ENCODE measurements at regions not wholly inside any gene's neighbourhood (a gene's known extent, or its start where the extent isn't known, plus 50 kb on each side); places are given as distances from the start of the nearest gene placed in this dataset.
"Not testable (repeated sequence)": the region's sequence is repeated elsewhere in the genome, so short reads cannot be mapped to it uniquely, and the experiment has no call there.

DNA sequence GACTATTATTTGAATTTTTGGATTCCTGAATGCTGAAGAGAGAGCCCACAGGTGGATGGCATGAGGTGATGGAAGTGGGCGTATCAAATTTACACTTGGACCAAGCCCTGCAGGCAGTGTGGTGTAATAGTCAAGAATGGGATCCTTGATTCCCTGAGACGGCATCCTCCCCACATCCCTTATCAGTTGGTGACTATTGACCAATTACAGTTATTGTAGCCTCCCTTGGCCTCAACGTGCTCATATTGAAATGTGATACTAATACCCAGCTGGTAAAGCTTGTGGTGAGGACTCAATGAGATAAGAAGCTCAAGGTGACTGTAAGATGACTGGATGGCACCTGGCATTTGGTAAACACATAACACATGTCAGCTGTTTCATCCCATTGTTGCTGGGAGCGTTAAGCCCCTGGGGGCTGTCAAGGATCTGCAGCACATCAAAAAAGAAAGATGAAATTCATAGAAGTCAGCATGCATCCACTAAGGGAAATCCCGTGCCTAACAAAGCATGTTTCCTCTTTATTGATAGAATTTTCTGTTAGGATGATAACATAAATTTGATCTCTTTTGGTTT, 65.6 kb upstream of the IRX2 start:
- ATAC-seq = no peak
- no peak for DNase-seq (ENCODE audit: missing footprints)
- intact Hi-C loops (cut with DNase I) = no loop called here

DNA sequence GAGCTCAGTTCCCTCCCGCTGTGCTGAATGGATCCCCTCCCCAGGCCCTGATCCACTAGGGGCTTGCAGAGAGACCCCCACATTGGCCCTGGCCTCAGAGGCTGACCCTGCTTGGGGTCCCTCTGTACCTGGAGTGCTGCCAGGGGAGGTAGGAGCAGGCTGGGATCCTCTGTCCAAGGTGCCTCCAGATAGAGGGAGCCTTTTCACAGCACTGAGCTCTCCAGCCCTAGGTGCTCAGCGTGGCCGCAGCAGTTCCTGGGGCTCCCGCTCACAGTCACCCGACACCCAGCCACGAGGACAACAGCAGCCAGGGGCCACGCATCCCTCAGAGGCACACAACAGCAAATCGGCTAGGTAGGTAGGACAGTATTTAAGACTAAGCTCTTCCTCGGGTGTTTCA, 62.2 kb upstream of the IRX2 start:
- ATAC-seq (no peak), DNase-seq (ENCODE audit: missing footprints) (no peak)
- intact Hi-C loops (cut with DNase I) = no loop called here

DNA sequence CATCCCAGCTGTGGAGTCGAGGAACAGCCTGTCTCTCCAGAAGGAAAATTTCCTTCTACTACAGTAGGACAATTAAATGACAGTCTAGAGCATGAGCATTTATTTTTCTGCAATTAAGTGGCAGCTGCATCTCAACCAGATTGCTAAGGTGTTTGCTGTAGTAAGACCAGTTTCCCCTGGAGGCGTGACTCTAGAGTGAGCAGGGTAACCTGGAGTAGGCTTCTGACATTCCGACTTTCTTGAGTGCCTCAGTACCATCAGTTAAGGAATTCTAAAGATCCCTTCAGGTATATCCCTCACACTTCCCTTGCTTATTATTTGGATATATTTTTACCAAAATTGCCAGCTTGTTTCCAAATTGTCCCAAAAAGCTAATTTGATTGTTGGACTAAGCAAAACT, 59.2 kb upstream of the IRX2 start:
- ATAC-seq = no peak
- intact Hi-C loops (cut with DNase I) = no loop called here
- no peak for DNase-seq (ENCODE audit: missing footprints)

DNA sequence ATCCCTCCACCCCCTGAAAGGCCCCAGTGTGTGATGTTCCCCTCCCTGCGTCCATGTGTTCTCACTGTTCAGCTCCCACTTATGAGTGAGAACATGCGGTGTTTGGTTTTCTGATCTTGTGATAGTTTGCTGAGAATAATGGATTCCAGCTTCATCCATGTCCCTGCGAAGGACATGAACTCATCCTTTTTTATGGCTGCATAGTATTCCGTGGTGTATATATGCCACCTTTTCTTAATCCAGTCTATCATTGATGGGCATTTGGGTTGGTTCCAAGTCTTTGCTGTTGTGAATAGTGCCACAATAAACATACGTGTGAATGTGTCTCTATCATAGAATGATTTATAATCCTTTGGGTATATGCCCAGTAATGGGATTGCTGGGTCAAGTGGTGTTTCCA, 55.8 kb upstream of the IRX2 start:
- DNase-seq (ENCODE audit: missing footprints); ATAC-seq; intact Hi-C loops (cut with DNase I): not testable (repeated sequence)

DNA sequence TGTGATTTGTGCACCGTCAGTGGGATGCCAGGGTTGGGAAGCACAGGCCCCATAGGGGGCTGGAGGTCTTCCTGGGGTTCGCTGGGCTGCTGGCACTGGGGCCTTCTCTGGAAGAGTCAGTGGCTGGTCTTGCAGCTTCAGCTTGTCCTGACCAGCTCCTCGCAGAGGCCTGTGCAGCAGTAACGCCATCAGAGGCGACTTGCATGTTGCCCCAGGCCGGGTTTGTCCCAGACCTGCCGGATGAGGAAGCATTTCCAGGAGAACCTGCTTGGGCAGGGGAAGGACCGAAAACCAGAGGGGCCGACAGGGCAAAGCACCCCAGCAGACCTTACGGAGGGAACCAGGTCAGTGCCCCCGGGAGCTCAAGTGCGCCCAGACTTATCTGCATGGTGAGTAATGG, 54.7 kb upstream of the IRX2 start:
- DNase-seq (ENCODE audit: missing footprints) (no peak), ATAC-seq (no peak)
- intact Hi-C loops (cut with DNase I) = no loop called here

DNA sequence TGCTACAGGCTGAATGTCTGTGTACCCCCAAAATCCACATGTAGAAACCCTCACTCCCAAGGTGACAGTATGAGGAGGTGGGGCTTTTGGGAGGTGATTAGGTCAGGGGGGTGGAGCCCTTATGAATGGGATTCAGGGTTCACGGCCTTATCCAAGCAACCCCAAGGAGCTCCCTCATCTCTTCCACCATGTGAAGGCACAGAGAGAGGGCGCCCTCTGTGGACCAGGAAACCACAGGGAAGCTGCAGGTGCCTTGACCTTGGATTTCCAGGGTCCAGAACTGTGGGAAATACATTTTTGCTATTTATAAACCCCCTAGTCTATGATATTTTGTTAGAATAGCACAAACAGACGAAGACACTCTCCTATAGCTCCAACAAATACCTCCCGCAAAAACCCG, 53.6 kb upstream of the IRX2 start:
- intact Hi-C loops (cut with DNase I) = no loop called here
- no peak for ATAC-seq
- DNase-seq (ENCODE audit: missing footprints) = no peak

DNA sequence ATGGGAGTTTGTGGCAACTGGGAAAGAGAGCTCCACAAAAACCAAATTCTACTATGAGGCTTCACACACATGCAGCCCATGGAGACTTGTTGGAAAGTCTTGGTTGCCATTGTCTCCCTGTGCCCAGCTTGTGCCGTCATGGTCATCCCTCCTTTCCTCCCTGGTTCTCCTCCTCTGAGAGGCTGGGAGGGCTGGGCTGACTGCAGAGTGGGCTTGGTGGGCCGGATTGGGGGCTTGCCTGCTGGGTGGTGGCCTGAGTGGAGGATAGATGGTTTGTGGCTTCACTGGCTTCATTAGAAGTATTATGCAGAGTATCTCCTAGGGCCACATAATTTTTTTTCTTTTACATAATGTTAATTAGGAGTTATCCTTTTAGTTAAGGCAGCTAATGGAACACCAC, 52.3 kb upstream of the IRX2 start:
- intact Hi-C loops (cut with DNase I) = no loop called here
- ATAC-seq (no peak), DNase-seq (ENCODE audit: missing footprints) (no peak)

DNA sequence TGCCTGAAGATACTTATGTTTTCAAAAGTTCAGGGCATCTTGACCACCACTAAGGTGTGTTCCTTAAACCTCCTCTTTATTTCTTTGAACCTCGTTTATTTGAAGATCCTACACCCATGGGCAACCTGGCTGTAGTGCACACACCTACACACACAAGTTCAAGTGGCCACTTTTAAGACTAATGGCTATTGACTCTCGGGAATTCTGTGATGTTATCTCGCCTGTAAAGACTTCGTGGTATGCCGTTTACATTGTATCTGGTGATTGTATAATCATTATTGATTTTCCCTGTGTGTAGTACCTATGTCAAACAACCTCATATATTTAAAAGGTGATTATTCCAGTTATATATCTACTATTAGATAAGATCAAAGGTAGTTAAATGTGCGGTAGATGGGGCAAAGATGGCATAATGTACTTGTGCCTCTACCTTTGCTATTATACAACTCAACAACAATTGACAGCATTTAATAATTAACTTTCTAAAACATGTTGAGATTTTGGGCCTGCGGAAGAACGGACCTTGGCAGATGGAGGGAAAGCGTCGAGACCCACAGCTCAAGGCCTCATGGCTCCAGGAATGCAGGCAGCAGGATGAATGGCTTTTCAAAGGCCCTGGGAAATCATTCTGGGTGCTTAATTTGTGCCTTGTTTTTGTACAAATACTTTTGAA, 51.4 kb upstream of the IRX2 start:
- intact Hi-C loops (cut with DNase I) = no loop called here
- DNase-seq (ENCODE audit: missing footprints) = no peak
- no peak for ATAC-seq

DNA sequence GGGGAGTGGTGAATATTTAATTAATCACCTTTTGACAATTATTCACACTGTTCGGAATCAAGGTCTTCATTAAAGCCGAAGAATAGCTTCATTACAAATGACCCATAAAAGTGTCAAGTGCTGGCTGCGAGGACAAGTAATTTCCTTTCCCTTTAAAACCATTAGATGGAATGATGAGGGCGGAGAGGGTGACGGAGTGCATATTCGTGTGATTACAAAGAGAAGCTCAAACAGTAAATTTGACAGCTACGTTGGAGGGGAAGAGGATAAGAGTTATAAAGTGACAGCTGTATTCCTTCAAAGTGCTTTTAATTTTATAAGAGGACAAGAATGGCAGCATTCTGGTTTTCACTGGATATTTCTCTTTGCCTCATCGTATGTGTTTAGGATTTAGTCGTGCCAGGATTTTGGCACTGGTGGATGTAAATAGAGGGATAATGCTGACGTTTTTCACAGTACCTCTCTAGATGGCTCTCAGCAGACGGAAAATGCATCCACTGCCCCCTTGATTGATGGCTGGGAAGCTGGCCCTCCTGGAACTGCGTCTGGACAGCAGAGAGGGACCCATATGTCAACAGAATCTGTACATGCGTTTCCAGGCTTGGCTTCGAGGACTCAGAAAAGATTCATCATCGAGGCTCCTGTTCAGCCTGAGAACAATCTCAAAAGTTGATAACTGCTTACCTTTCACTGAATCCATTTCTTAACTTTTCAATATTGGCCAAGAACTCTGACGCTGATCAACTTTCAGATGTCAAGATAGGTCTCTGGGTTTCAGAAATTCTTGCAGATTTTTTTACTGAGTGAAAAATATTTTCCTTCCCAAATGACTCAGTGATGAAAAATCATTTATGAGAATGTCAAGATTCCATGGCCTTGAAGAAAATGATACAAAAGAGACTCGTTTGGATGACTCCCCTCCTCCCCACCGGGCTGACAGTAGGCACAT, 50.4 kb upstream of the IRX2 start:
- ATAC-seq = no peak
- intact Hi-C loops (cut with DNase I) = no loop called here
- DNase-seq (ENCODE audit: missing footprints) = no peak
